Ascending aorta (tissue), 2 donors: ENCODE measurements at regions not wholly inside any gene's neighbourhood (a gene's known extent, or its start where the extent isn't known, plus 50 kb on each side); places are given as distances from the start of the nearest gene placed in this dataset.

Source experiments
- DNase-seq, 2 donors: peaks; one replicate each; pipeline ENCODE4 v3.0.0-alpha.2; 2019; ENCODE audit warnings: low spot score in 2 of 2
- H3K27ac ChIP-seq, 2 donors: fragments of 200-600 bp; sonication (generic); one replicate each; pipeline ENCODE4 v1.5.1; 2016 to 2017; ENCODE audit warnings: mild to moderate bottlenecking in 1 of 2
- H3K27me3 ChIP-seq: fragments of 200-600 bp; sonication (generic); one replicate; pipeline ENCODE4 v1.5.1; 2017
- H3K36me3 ChIP-seq, 2 donors: fragments of 200-600 bp; sonication (generic); one replicate each; pipeline ENCODE4 v1.5.1; 2016
- H3K4me1 ChIP-seq, 2 donors: fragments of 200-600 bp; sonication (generic); one replicate each; pipeline ENCODE4 v1.5.1; 2016 to 2017; ENCODE audit warnings: mild to moderate bottlenecking in 1 of 2
- H3K4me3 ChIP-seq, 2 donors: fragments of 200-600 bp; sonication (generic); one replicate each; pipeline ENCODE4 v1.5.1; 2016 to 2017; ENCODE audit warnings: mild to moderate bottlenecking in 1 of 2
- H3K9me3 ChIP-seq, 2 donors: fragments of 200-600 bp; sonication (generic); one replicate each; pipeline ENCODE4 v1.5.1; 2016
- CTCF ChIP-seq, 3 experiments: fragments of 200-600 bp in 2 of 3; fragments of 450-650 bp in 1 of 3; sonication (generic) in 2 of 3; IDR thresholded peaks; one replicate each; pipeline ENCODE4 v1.5.1; 2016 to 2019; ENCODE audit warnings: antibody characterized with exemption in 3 of 3, mild to moderate bottlenecking in 1 of 3, moderate library complexity in 1 of 3
- intact Hi-C: fragments of 100-400 bp; cut with DNase I; formaldehyde crosslinking; loops from one replicate; pipeline ENCODE4 v1.15.1; 2023

GRCh38 chr15:80308002-80308401 is 56.0 kb upstream of the CTXND1 start:
- Histone ChIP-seq H3K4me1 (no peaks in the 10 kb centered on the region), H3K4me3 (no peak overlapping the region), H3K27me3 (no peaks in the 10 kb centered on the region), H3K9me3 (no peaks in the 10 kb centered on the region), H3K27ac (no peak overlapping the region), H3K36me3 (no peaks in the 10 kb centered on the region)
- TF ChIP-seq CTCF (IDR thresholded peaks at IDR 0.05) = no peak
- no peak for DNase-seq
- intact Hi-C loops = no loop called here

- Histone ChIP-seq H3K27me3 (no peaks in the 10 kb centered on the region), H3K9me3 (no peaks in the 10 kb centered on the region), H3K4me1 (no peaks in the 10 kb centered on the region), H3K27ac (no peak overlapping the region), H3K36me3 (no peaks in the 10 kb centered on the region), H3K4me3 (no peak overlapping the region)
- intact Hi-C loops = no loop called here
- no peak for DNase-seq
- peak in 1 of 3 experiments; percentile 44 for TF ChIP-seq CTCF (IDR thresholded peaks at IDR 0.05)
Observed at GRCh38 chr15:80309769-80310384, 57.9 kb upstream of the CTXND1 start.

- TF ChIP-seq CTCF (IDR thresholded peaks at IDR 0.05) = no peak
- Histone ChIP-seq H3K36me3 (no peaks in the 10 kb centered on the region), H3K27ac (no peak overlapping the region), H3K27me3 (no peaks in the 10 kb centered on the region), H3K9me3 (no peaks in the 10 kb centered on the region), H3K4me3 (no peak overlapping the region), H3K4me1 (no peaks in the 10 kb centered on the region)
- intact Hi-C loops = no loop called here
- DNase-seq = no peak
Observed at GRCh38 chr15:80310776-80311175, 58.8 kb upstream of the CTXND1 start.

GRCh38 chr15:80315289-80315987 is 63.4 kb upstream of the CTXND1 start:
- no peak overlapping the region for H3K27ac ChIP-seq
- H3K4me1 ChIP-seq = no peaks in the 10 kb centered on the region
- DNase-seq = no peak
- no peaks in the 10 kb centered on the region for H3K36me3 ChIP-seq
- no peaks in the 10 kb centered on the region for H3K9me3 ChIP-seq
- no peaks in the 10 kb centered on the region for H3K27me3 ChIP-seq
- intact Hi-C loops = no loop called here
- H3K4me3 ChIP-seq = no peak overlapping the region
- TF ChIP-seq CTCF (IDR thresholded peaks at IDR 0.05) = no peak

GRCh38 chr15:80317389-80318182 is 65.6 kb upstream of the CTXND1 start:
- DNase-seq = no peak
- Histone ChIP-seq H3K4me1 (no peaks in the 10 kb centered on the region), H3K27ac (no peak overlapping the region)

More at GRCh38 chr15:80317389-80318182, 65.6 kb upstream of the CTXND1 start:
- TF ChIP-seq CTCF (IDR thresholded peaks at IDR 0.05) = no peak
- Histone ChIP-seq H3K9me3 (no peaks in the 10 kb centered on the region), H3K27me3 (no peaks in the 10 kb centered on the region), H3K36me3 (no peaks in the 10 kb centered on the region), H3K4me3 (no peak overlapping the region)
- intact Hi-C loops = no loop called here
